ENCODE measurements at regions not wholly inside any gene's neighbourhood (a gene's known extent, or its start where the extent isn't known, plus 50 kb on each side); places are given as distances from the start of the nearest gene placed in this dataset.

GRCh38 chr2:152835674-152836073 is 117.3 kb downstream of the ARL6IP6 start:
- TF ChIP-seq CTCF (IDR thresholded peaks at IDR 0.05 in 4 of 5, conservative IDR thresholded peaks at IDR 0.05 in 1 of 5) (no peak), POLR2A (IDR thresholded peaks at IDR 0.05) (no peak)
